ENCODE measurements at regions not wholly inside any gene's neighbourhood (a gene's known extent, or its start where the extent isn't known, plus 50 kb on each side); places are given as distances from the start of the nearest gene placed in this dataset.

DNA sequence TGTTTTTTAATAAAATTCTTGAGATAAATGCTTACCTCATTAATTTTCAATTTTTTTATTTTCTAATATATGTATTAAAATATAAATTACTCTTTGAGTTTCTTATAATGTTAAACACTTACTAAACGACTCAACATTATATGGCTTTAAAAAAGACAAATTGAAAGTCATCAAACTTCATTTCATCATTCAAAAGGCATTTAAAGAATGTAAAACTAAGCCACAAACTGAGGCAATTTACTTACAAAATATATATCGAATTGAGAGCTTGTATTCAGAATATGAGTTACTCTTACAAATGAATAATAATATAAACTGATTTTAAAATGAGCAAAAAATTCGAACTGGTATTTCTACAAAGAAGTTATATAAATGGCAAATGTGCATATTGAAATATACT is 1262.2 kb upstream of the PIK3C3 start:
- no peak for TF ChIP-seq POLR2A (IDR thresholded peaks at IDR 0.05)
- TF ChIP-seq, protein P1, sequence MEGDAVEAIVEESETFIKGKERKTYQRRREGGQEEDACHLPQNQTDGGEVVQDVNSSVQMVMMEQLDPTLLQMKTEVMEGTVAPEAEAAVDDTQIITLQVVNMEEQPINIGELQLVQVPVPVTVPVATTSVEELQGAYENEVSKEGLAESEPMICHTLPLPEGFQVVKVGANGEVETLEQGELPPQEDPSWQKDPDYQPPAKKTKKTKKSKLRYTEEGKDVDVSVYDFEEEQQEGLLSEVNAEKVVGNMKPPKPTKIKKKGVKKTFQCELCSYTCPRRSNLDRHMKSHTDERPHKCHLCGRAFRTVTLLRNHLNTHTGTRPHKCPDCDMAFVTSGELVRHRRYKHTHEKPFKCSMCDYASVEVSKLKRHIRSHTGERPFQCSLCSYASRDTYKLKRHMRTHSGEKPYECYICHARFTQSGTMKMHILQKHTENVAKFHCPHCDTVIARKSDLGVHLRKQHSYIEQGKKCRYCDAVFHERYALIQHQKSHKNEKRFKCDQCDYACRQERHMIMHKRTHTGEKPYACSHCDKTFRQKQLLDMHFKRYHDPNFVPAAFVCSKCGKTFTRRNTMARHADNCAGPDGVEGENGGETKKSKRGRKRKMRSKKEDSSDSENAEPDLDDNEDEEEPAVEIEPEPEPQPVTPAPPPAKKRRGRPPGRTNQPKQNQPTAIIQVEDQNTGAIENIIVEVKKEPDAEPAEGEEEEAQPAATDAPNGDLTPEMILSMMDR (IDR thresholded peaks at IDR 0.05): no peak

Data from Peyer's patch (tissue), 4 donors.